Lower leg skin (tissue), 4 donors: ENCODE measurements at regions not wholly inside any gene's neighbourhood (a gene's known extent, or its start where the extent isn't known, plus 50 kb on each side); places are given as distances from the start of the nearest gene placed in this dataset.

Experiments
- DNase-seq, 2 donors: peaks; one replicate each; pipeline ENCODE4 v3.0.0-alpha.2; 2019; ENCODE audit warnings: low spot score in 2 of 2
- H3K4me3 ChIP-seq: fragments of 200-600 bp; sonication (generic); 2 replicates; pipeline ENCODE4 v1.5.1; 2017; ENCODE audit warnings: mild to moderate bottlenecking, low read depth; ENCODE audit not compliant: poor library complexity, severe bottlenecking
- CTCF ChIP-seq, 3 donors: fragments of 450-650 bp; IDR thresholded peaks; one replicate each; pipeline ENCODE4 v1.5.1; 2016; ENCODE audit warnings: antibody characterized with exemption in 3 of 3, mild to moderate bottlenecking in 3 of 3, moderate library complexity in 2 of 3
- POLR2A ChIP-seq, 2 donors: fragments of 450-650 bp; IDR thresholded peaks; one replicate each; pipeline ENCODE4 v1.6.1; 2016 to 2017; ENCODE audit warnings: antibody characterized with exemption in 2 of 2, mild to moderate bottlenecking in 1 of 2, moderate library complexity in 1 of 2
- WGBS, 2 donors: methylation state at CpG; one replicate each; pipeline ENCODE4 v1.1.5; 2018; 5-methylcytosine and 5-hydroxymethylcytosine counted together
- intact Hi-C: fragments of 100-400 bp; cut with DNase I; formaldehyde crosslinking; loops from one replicate; pipeline ENCODE4 v1.15.0; 2023; ENCODE audit warnings: low total_unique reads

GRCh38 chr7:130932667-130933432 is 198.8 kb upstream of the KLF14 start:
- WGBS, 2 donors: 86 to 87% methylated on average over 11 of the region's 11 CpGs
- DNase-seq: no peak
- no peak for TF ChIP-seq CTCF (IDR thresholded peaks at IDR 0.05)
- TF ChIP-seq POLR2A (IDR thresholded peaks at IDR 0.05): no peak
- intact Hi-C loops: no loop called here
- H3K4me3 ChIP-seq: no peak overlapping the region

- no peak for DNase-seq
- no peak overlapping the region for H3K4me3 ChIP-seq
- 69 to 94% methylated on average over 4 of the region's 4 CpGs for WGBS, 2 donors
- intact Hi-C loops: no loop called here
- TF ChIP-seq CTCF (IDR thresholded peaks at IDR 0.05): no peak
- TF ChIP-seq POLR2A (IDR thresholded peaks at IDR 0.05): no peak
These were observed 199.9 kb upstream of the KLF14 start for GRCh38 chr7:130933919-130934318.

GRCh38 chr7:130935564-130936157 is 201.7 kb upstream of the KLF14 start:
- H3K4me3 ChIP-seq: no peak overlapping the region
- no peak for DNase-seq
- intact Hi-C loops: no loop called here
- TF ChIP-seq POLR2A (IDR thresholded peaks at IDR 0.05) (no peak), CTCF (IDR thresholded peaks at IDR 0.05) (no peak)
- WGBS, 2 donors: 86 to 89% methylated on average over 11 of the region's 11 CpGs

GRCh38 chr7:130936202-130936931 is 202.4 kb upstream of the KLF14 start:
- TF ChIP-seq POLR2A (IDR thresholded peaks at IDR 0.05): no peak
- TF ChIP-seq CTCF (IDR thresholded peaks at IDR 0.05): no peak
- intact Hi-C loops: no loop called here
- no peak overlapping the region for H3K4me3 ChIP-seq
- no peak for DNase-seq
- 80 to 96% methylated on average over 7 of the region's 7 CpGs for WGBS, 2 donors

- 94 to 98% methylated on average over 2 of the region's 2 CpGs for WGBS, 2 donors
- intact Hi-C loops: no loop called here
- no peak for TF ChIP-seq POLR2A (IDR thresholded peaks at IDR 0.05)
- TF ChIP-seq CTCF (IDR thresholded peaks at IDR 0.05): no peak
- no peak overlapping the region for H3K4me3 ChIP-seq
- no peak for DNase-seq
These were observed 203.0 kb upstream of the KLF14 start for GRCh38 chr7:130937016-130937415.
